ACHN (cell line): ENCODE measurements at regions not wholly inside any gene's neighbourhood (a gene's known extent, or its start where the extent isn't known, plus 50 kb on each side); places are given as distances from the start of the nearest gene placed in this dataset.

Experiments used
- DNase-seq: peaks from one replicate; pipeline ENCODE4 v3.0.0-alpha.2; 2015
- in situ Hi-C: cut with HindIII; loops from 2 replicates; pipeline ENCODE4 v1.10.0; 2017; ENCODE audit warnings: low sequenced_read_pairs, low pct_ligation_motif_present, low pct_unique_long_range_greater_than_20kb

- in situ Hi-C loops = no loop called here
- DNase-seq = no peak
These were observed 292.8 kb downstream of the CLIC5 start for GRCh38 chr6:45722876-45723275.

GRCh38 chr6:45721665-45722064 lies 294.0 kb downstream of the CLIC5 start:
- no peak for DNase-seq
- in situ Hi-C loops = no loop called here

GRCh38 chr6:45718871-45719270 lies 296.8 kb downstream of the CLIC5 start:
- no peak for DNase-seq
- in situ Hi-C loops = no loop called here

- DNase-seq = no peak
- in situ Hi-C loops = no loop called here
These were observed 297.5 kb downstream of the CLIC5 start for GRCh38 chr6:45718131-45718530.

- no peak for DNase-seq
- in situ Hi-C loops = no loop called here
These were observed 297.9 kb downstream of the CLIC5 start for GRCh38 chr6:45717715-45718114.

GRCh38 chr6:45717027-45717426 lies 298.6 kb downstream of the CLIC5 start:
- in situ Hi-C loops = no loop called here
- DNase-seq = no peak

GRCh38 chr6:45715508-45715803 lies 300.2 kb downstream of the CLIC5 start:
- in situ Hi-C loops = no loop called here
- DNase-seq = no peak

- in situ Hi-C loops = no loop called here
- DNase-seq = peak; percentile 84
These were observed 300.7 kb downstream of the CLIC5 start for GRCh38 chr6:45714741-45715507.

- no peak for DNase-seq
- in situ Hi-C loops = no loop called here
These were observed 301.5 kb downstream of the CLIC5 start for GRCh38 chr6:45714006-45714730.
